Stimulated activated CD4-positive, alpha-beta T cell treated with anti-CD3 and anti-CD28 coated beads, Interleukin-4, amount 100 ng/mL, for 1 hour (primary cell): ENCODE measurements at regions not wholly inside any gene's neighbourhood (a gene's known extent, or its start where the extent isn't known, plus 50 kb on each side); places are given as distances from the start of the nearest gene placed in this dataset.
"Not testable (repeated sequence)": the region's sequence is repeated elsewhere in the genome, so short reads cannot be mapped to it uniquely, and the experiment has no call there.

ENCODE experiments used
- DNase-seq: peaks from one replicate; pipeline ENCODE4 v3.0.0-alpha.2; 2020

- no peak for DNase-seq
Measured at GRCh38 chr7:79774150-79774549, 320.7 kb upstream of the MAGI2 start.

- no peak for DNase-seq
Measured at GRCh38 chr7:79770970-79771369, 317.5 kb upstream of the MAGI2 start.

GRCh38 chr7:79770063-79770462 is 316.6 kb upstream of the MAGI2 start:
- DNase-seq: no peak

GRCh38 chr7:79767876-79768560 is 314.6 kb upstream of the MAGI2 start:
- DNase-seq: not testable (repeated sequence)

DNA sequence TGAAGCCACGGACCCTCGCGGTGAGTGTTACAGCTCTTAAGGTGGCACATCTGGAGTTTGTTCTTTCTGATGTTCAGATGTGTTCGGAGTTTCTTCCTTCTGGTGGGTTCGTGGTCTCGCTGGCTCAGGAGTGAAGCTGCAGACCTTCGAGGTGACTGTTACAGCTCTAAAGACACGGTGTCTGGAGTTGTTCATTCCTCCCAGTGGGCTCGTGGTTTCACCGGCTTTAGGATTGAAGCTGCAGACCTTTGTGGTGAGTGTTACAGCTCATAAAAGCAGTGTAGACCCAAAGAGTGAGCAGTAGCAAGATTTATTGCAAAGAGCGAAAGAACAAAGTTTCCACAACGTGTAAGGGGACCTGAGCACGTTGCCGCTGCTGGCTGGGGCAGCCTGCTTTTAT is 313.7 kb upstream of the MAGI2 start:
- DNase-seq: not testable (repeated sequence)

DNA sequence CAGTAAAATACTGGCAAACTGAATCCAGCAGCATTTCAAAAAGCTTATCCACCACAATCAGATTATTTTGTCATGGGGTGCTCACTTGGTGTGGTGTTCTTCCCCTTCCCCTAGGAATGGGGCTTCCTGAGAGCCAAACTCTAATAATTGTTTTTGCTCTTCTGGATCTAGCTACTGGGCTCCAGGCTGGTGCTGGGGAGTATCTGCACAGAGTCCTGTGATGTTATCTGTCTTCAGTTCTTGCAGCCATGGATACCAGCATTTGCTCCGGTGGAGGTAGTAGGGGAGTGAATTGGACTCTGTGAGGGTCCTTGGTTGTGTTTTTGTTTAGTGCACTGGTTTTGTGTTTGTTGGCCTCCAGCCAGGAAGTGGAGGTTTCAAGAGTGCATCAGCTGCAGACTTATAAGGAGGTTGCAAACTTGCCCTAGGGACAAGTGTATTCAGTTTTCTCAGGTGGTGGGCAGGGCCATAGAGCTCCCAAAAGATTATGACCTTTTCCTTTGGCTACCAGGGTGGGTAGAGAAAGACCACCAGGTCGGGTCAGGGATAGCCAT is 308.5 kb upstream of the MAGI2 start:
- no peak for DNase-seq

GRCh38 chr7:79750941-79751340 is 297.5 kb upstream of the MAGI2 start:
- DNase-seq: not testable (repeated sequence)

DNA sequence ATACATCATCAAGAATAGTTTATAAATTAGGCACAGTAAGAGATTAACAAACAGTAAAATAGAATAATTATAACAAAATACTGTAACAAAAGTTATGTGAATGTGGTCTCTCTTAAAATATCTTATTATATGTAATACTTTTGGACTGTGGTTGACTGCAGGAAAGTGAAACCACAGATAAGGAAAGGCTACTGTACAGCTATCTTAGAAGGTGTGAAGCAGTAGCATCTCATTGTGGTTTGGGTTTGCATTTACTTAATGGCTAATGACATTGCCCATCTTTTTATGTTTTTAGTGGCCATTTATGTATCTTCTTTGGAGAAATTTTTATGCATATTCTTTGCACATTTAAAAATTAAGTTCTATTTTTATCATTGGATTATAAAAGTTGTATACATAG is 296.4 kb upstream of the MAGI2 start:
- no peak for DNase-seq

GRCh38 chr7:79741684-79742083 is 288.2 kb upstream of the MAGI2 start:
- DNase-seq: no peak

GRCh38 chr7:79740076-79740475 is 286.6 kb upstream of the MAGI2 start:
- DNase-seq: no peak

- not testable (repeated sequence) for DNase-seq
Measured at GRCh38 chr7:79739036-79739709, 285.7 kb upstream of the MAGI2 start.

DNA sequence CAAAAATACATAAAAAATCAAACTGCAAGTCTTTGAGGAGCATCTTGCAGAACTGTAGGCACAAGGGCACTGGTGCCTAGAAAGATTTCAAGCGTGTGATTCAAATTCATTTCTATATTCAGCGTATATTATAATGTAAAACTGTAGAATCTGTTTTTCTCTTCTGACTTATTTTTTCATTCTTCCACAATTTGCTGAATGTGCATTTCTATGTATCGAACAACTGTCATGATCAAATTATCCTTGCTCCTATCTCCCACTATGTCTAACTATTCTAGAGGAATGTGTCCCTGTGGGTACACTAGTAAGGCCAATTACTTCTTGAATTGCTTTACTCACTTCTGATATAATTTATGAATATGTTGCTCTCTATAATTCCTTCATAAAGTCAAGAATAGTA is 283.0 kb upstream of the MAGI2 start:
- DNase-seq: no peak

DNA sequence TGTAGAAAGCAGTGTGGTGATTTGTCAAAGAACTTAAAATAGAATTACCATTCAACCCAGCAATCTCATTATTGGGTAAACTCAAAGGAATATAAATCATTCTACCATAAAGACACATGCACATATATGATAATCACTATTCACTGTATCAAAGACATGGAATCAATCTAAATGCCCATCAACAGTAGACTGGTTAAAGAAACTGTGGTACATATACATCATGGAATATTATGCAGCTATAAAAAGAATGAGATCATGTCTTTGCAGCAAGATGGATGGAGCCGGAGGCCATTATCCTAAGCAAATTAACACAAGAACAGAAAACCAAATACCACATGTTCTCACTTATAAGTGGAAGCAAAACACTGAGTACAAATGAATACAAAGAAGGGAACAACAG is 281.5 kb upstream of the MAGI2 start:
- no peak for DNase-seq

DNA sequence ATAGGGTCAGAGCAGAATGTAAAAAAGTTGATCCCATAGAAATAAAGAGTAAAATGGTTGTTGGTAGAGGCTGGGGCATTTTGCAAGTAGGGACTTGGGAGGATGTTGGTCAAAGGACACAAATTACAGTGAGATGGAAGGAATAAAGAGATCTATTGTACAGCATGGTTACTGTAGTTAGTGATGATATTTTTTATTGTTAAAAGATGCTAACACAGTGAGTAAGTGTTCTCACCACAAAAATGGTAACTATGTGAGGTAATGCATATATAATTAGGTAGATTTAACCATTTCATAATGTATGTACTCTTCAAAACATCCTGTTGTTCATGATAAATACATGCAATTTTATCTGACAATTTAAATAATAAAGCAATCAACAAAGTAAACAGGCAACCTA is 280.7 kb upstream of the MAGI2 start:
- DNase-seq: no peak

DNA sequence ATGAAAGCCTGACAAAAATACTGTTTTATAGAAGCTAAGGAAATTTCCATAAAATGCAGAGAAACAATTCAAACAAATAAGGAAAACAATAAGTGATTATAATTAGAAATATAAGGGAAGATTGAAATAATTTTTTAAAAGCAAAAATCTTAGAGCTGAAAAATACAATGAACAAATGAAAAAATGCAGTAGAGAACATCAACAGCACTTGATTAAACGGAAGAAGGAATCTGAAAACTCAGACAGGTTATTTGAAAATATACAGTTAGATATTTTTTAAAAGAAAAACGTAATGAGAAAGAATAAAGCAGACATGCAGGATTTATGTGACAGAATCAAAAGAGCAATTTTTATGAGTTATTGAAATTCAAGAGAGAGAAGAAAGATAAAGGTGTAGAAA is 279.1 kb upstream of the MAGI2 start:
- no peak for DNase-seq

DNA sequence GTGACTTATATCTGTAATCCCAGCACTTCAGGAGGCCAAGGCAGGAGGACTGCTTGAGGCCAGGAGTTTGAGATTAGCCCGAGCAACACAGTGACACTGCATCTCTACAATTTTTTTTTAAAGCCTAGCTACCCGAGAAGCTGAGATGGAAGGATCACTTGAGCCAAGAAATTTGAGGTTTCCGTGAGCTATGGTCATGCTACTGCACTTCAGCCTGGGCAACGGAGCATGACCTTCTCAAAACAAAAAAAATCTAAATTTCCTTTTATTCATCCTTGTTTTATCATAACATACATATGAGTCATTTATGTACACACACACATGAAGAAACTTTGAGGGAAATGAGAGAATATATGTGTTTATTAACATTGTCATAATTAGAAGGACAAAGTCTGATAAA is 277.5 kb upstream of the MAGI2 start:
- DNase-seq: no peak

GRCh38 chr7:79723833-79724618 is 270.6 kb upstream of the MAGI2 start:
- no peak for DNase-seq

DNA sequence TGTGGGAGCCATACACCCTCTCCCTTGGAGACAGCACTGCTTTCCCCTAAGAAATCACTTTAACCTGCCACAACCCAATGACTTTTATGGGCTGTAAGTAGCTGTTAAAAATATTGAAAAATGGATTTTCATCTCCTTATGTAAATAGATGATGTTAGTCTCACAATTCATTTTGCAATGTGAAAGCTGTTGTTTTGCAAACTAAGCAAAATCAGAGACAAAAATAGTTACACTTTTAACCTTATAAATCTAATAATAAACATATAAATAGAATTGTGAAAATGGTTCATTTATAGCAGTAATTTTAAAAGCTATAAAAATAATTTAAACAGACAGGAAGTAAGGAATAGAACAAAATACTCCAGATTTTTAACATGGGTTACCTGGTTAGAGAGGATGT is 268.8 kb upstream of the MAGI2 start:
- DNase-seq: no peak

DNA sequence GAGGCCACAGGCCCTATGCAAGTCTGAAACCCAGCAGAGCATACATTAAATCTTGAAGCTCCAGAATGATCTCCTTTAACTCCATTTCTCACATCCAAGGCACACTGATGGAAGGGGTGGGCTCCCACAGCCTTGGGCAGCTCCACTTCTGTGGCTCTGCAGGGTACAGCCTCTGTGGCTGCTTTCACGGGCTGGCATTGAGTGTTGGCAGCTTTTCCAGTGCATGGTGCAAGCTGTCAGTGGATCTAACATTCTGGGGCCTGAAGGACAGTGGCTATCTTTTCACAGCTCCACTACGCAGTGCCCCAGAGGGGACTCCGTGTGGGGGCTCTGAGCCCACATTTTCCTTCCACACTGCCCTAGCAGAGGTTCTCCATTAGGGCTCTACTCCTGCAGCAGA is 265.7 kb upstream of the MAGI2 start:
- no peak for DNase-seq

- no peak for DNase-seq
Measured at GRCh38 chr7:79716329-79716728, 262.9 kb upstream of the MAGI2 start.

GRCh38 chr7:79714081-79714480 is 260.6 kb upstream of the MAGI2 start:
- DNase-seq: no peak

DNA sequence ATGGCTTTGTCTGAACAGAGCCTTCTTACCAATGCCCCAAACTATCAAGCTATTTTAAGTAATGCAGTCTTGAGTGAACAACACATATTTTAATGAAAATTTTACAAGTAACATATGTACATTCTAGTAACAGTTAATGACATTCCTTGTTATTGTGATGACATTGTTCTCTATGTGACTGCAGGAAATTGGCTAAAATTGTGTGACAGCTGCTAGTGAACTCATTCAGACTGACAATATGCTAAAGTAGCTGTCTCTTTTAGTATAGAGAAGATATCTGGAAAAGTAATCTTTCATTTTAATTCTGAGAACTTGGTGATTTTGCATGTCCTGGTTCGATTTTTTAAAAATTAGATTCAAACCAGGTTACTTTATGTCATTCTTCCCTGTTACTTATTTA is 259.8 kb upstream of the MAGI2 start:
- no peak for DNase-seq

- DNase-seq: no peak
Measured at GRCh38 chr7:79711660-79712059, 258.2 kb upstream of the MAGI2 start.
